HG03095 (cell line): ENCODE measurements at regions not wholly inside any gene's neighbourhood (a gene's known extent, or its start where the extent isn't known, plus 50 kb on each side); places are given as distances from the start of the nearest gene placed in this dataset.

Source experiments
- ATAC-seq: cut with Tn5 transposase; IDR thresholded peaks from one replicate; pipeline ENCODE4 v1.9.1; 2021; ENCODE audit warnings: moderate library complexity; ENCODE audit not compliant: unreplicated experiment

DNA sequence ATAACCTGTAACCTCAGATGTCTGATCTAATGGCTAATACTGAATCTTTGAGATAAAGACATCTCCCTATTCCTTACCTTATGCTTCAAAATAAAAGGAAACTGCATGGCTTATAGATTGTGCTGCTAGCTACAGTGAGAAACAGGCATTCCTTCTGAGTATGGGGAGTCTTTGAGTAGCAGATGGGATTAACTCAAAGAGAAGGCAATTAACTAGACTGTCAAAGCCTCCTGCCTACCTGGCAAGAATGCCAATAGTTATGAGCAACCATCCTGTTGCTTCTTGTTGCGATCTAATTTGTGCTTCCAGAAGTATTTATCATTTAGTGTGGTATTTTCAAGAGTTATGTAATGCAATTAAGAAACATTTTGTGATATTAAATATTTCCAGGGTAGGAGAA is 660.0 kb upstream of the TMEFF2 start:
- ATAC-seq = no peak

DNA sequence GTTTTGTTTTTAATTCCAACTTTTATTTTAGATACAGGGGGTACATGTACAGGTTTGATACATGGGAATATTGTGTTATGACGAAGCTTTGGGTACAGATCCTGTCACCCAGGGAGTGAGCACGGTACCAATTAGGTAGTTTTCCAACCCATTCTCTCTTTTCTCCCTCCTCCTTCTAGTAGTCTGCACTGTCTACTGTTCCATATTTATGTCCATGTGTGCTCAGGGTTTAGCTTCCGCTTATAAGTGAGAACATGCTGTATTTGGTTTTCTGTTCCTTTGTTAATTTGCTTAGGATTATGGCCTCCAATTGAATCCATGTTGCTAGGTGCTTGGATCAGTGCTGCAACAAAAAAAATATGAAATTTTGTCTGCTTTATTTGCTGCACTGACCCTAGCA is 659.3 kb upstream of the TMEFF2 start:
- ATAC-seq = no peak

DNA sequence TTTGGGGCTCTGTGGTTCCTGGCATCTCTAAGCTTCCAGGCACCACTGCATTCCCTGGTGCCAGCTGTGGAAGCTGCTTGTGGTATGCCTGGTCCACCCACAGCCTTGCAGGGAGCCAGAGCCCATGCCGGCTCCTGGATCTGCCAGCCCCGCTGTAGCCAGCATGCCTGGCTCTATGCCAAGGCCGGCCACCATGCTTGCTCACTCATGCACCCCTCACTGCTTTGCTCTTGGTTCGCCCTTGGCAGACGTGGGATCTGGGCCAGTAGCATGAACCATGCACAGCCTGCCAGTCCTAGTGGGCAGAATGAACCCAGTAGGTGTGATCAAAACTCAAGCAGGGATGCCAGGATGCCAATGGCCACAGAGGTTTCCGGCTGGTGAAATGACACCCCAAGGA is 634.2 kb upstream of the TMEFF2 start:
- no peak for ATAC-seq

DNA sequence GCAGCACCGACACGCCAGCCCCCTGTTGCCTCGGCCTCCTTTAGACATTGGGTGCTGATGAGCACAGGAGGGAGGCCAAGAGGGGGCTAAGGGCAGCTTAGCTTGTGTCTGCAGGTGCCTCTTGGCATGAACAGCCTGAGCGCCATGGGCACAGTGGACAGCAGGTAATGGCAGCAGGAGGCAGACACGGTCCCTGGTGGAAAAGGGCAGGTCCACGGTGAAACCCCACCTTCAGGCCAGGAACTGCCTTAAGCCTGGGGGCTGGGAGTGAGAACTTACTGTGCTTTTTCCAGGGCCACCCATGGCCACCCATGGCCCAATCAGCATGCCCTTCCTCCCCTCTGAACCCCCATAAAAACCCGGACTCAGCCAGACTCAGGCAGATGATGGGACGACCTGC is 633.4 kb upstream of the TMEFF2 start:
- ATAC-seq = no peak

DNA sequence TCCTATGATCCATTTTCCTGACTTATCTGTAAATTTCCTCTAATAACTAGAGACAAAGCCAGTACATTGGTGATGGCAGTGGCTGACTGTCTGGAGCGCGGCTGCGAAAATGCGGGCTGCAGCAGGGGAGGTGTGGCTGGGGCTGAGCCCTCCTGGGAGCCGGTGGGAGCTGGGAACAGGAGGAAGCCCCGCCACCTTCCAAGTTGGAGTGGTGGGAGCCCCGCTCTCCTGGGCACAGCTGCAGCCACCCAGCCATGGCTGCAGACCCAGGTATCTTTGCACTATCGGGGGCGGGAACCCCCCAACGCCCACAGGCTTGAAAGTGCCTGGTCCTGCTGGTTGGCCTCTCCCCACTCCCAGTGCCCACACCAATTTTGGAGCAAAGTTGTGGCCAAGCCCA is 633.0 kb upstream of the TMEFF2 start:
- no peak for ATAC-seq

DNA sequence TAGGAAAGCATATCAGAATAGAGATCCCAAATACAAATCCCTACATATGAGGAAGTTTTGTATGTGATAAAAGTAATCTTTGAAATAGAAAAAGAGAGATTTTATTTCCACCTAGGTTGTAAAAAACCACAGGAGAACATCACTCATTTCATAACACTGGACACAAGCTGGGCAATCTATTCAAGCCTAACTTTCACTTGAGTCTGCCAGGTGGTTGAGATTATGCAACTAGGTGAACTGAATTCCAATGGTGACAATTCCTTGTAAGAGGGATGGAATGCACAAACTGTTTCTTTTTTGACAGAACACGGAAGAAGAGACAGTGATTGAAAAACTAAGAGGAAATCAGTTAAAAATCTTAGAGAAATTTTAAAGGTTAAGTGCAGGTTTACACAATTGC is 619.6 kb upstream of the TMEFF2 start:
- ATAC-seq = no peak

DNA sequence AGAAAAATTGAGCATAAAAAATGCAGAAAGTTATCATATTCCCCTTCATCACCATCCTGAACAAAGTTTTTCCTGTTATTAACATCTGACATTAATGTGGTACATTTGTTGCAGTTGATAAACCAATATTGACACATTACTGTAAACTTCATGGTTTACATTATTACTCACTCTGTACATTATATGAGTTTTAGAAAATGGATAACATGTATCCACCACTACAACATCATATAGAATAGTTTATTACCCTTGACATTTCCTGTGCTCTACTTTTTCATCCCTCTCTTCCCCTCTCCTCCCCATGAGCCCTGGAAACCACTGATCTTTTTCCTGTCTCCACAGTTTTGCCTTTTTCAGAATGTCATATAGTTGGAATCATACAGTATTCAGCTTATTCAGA is 618.6 kb upstream of the TMEFF2 start:
- ATAC-seq = no peak

DNA sequence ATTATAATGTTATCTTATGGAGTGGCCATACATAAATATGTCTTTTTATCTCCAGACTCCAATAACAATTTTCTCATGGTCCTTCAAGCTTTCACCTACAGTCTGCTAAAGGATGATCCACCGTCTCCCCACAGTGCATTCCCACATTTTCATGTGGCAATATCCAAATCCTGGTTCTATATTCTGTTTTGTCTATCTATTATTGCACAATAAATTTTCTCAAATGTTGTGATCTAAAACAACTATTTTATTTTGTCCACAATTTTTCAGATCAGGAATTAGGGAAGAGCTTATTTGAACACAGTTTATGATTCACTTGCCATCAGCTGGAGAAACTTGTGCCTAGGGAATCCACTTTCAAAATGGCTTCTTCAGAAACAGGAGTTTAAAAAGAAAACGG is 614.4 kb upstream of the TMEFF2 start:
- ATAC-seq = no peak

DNA sequence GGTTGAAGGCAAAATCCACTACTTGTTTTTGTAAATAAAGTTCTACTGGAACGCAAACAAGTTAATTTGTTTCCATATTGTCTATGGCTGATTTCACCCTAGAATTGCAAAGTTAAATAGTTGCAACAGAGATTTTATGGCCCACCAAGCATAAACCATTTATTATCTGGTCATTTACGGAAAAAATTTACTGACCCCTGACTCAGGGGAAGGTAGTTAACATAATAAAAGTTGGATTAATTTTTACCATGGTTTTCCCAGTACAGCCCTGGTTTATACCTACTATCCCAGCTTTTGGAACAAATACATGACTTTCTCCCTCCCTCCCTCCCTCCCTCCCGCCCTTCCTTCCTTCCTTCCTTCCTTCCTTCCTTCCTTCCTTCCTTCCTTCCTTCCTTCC is 588.9 kb upstream of the TMEFF2 start:
- ATAC-seq = no peak

DNA sequence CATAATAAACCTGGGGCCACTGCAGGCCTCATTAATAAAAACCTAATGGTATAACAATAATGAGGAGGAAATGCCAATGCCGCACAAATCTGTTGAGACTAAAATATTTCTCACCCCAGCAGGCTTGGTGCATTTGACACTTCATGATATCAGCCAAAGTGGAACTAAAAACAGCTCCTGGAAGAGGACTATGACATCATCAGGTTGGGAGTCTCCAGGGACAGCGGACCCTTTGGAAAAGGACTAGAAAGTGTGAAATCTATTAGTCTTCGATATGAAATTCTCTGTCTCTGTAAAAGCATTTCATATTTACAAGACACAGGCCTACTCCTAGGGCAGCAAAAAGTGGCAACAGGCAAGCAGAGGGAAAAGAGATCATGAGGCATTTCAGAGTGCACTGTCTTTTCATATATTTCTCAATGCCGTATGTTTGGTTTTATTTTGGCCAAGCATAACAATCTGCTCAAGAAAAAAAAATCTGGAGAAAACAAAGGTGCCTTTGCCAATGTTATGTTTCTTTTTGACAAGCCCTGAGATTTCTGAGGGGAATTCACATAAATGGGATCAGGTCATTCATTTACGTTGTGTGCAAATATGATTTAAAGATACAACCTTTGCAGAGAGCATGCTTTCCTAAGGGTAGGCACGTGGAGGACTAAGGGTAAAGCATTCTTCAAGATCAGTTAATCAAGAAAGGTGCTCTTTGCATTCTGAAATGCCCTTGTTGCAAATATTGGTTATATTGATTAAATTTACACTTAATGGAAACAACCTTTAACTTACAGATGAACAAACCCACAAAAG is 580.9 kb upstream of the TMEFF2 start:
- ATAC-seq = no peak

DNA sequence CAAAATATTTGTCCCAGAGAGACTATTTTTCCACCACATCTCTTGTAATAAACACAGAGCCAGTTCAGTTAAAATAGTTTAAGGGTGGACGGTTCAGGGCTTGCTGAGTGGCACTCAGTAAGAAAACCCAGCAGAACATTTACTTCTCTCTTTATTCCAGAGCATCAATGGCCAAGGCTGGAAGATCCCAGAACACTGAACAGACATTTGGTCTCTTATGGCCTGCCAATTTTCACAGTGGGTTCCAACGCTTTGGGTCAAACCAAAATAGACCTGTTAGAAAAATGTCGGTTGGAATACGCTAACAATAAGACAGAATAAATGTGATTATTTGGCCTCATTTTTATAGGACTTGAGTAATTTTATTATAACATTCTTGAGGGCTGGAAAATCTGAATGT is 580.3 kb upstream of the TMEFF2 start:
- no peak for ATAC-seq

DNA sequence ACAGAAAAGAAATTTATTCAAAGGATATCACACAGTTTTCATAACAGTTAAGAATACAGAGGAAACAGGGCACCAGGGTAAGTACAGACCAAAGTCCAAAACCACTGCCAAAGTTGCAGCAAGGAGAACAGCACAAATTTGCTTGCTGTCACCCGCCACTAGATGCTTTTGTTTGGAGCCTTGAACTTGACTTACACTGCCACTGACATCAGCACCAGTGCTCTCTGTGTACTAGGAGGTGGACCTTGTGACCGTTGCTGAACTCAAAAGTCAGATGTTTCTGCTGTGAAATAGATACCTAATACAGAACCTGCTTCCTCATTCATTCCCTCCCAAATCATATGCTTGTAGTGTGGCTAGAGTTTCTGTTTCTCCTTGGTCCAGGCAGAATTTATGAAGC is 578.3 kb upstream of the TMEFF2 start:
- ATAC-seq = no peak

DNA sequence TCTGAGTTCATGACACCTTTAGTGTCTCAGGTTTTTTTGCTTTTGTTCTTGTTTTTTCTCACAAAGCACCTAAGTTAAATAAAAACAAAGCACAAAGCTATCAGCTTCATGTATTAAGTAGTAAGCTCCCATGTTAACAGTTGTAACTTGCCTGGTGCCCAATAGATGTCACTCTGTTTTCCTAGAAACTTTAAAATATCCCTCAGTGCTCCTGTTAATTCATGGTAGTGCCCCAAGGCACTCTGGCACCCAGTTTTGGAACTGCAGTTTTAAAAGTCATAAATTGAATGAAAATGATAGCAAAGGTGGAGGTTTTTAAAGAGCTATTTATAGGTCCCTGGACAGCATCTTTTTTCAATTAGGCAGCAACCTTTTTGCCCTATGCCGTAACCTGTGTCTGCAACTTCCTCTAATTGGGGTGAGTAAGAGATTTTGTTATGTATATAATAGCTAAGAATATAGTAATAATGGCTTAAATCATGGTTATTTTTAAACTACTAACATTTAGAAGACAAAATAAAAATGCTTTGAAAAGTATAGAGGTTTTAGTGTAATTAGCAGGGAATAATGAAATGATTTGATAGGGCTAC is 555.0 kb upstream of the TMEFF2 start:
- ATAC-seq = no peak

DNA sequence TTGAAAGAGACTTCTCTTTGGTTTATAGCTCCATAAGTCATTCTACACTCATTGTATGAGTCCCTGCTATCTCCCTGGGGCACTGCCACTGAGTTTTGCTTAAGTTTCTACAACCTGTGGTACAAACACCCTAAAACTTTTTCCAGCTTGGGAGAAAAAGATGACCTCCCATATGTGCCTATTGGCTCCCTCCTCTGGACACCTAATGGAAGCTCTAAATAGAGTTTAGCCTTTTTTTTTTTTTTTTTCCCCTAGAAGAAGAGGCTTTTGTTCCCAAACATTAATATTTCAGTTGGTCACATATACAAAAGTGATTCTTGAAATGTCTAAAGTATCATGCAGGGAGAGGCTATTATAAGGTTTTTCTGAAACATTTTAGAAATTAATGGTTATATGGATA is 547.2 kb upstream of the TMEFF2 start:
- ATAC-seq = no peak

DNA sequence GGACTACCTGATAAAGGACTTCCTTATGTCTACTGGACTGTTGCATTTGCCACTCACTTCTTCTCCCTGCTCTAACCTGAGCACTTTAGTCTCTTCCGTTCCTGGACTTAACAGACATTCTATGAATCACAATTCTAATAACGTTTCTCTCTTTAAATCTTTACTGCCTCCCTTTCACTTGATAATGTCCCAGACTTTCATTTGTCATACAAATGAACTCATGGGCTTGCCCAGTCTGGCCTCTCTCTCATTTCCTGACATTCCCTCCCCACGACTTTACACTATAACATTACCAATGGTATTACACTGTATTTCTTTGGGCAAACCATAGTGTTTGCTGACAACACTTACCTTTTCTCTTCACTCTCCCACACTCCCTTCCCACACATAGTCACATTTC is 540.7 kb upstream of the TMEFF2 start:
- ATAC-seq = no peak

DNA sequence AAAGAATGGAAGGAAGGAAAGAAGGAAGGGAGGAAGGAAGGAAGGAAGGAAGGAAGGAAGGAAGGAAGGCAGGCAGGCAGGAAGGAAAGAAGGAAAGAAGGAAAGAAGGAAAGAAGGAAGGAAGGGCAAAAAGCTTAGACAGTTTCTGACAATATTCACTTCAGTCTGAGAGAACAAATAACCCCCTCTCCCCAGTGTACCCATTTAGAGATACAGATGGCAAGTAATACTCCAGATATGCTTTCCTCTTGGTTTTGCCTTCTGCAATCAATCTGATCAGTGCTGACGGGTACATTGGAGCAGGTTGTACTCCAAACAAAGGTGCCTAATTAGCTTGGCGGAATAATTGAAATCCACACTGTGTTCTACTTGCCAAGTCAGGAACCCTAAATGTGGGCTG is 534.6 kb upstream of the TMEFF2 start:
- ATAC-seq = no peak

DNA sequence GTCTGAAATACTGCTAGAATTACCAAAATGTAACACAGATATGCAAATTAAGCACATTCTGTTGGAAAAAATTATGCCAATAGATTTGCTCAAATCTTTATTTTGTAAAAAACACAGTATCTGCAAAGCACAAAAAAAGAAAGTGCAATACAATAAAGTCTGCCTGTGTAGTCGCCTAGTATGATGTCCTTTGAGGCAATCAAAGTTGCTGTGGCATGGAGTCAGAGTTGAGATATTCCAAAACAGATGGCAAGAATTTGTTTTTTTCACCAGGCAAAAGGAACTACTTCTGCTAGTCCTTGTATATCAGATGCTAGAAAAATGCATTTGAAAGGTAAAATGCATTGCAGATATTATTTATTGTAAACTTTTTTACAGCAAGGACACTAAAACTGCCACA is 531.3 kb upstream of the TMEFF2 start:
- no peak for ATAC-seq

DNA sequence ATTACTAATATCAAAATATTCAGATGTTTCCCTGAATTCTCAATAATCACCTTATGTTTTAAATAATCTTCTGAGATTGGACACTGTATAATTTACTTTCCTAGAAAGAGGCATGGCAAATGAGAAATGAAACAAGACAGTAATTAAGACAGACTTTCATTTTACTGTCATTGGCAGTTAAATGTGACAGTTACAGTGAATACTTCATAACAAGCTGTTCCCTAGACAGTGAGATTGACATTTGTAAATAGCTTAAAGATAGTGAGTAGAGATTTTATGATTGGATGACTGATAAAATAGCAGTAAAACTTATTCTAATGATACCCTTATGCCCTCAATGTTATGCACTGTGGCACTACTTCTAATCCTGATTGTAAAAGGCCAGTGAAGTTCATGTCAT is 524.9 kb upstream of the TMEFF2 start:
- no peak for ATAC-seq

DNA sequence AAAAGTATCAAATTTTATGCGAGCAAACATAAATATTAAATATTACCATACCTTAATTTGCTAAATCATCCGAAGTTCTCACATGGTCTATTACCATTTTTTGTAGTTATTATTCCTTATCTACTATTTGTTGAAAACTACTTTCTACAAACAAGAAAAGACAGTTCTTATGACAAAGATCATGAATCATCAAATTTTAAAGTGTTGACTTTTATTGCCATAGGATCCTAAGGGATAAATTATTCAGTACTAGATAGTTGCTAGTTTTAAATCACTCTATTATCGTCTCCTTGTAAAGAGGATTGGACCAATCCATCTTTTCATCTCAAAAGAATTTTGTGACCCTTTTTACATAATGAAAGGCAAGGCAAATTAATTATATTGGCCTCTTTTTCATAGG is 523.6 kb upstream of the TMEFF2 start:
- no peak for ATAC-seq

DNA sequence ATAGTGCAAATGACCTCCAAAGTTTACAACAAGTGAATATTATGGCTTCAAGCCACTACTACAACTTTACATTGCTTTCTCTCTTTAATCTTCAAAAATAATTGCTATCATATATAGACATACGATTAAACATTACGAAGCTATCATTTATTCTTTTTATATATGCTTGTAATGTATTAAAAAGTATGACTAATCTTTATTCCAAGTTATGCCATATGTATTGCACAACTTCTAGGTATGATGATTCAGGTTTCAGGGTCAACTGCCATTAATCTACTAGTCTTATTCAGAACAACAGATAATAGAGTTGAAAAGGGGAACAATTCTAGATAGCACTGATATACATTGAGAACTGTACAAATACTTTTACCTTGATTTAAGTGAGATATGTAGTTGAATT is 506.2 kb upstream of the TMEFF2 start:
- no peak for ATAC-seq

DNA sequence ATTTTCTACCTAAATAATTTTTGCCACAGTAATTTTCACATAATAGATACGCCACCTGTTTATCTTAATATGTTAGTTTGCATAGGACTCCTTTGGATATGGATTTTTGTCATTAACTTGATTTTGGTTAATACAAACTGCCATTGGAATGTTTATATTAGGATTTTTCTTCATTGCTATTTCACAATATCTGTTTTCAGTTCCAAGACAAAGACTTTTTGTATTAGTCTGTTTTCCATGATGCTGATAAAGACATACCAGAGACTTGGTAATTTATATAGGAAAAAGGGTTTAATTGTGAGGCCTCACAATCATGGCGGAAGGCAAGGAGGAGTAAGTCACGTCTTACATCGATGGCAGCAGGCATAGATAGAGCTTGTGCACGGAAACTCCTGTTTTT is 503.1 kb upstream of the TMEFF2 start:
- ATAC-seq = no peak

DNA sequence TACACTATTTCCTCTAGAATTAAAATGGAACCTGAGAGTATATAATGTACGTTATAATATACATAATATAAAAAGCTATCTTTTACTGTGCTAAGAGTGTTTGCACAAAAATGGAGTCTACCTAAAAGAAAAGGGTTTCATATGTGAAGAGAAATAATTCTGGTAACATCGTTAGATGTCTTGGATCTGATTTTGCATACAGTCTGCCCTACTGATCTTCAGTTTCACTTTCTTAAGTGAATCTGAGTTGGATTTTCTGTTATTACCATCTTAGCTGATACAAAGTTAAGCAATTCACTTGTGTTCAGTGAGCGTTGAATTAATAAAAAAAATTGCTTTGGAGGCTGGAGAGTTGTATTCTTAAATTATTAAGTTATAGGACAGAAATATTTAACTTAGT is 502.1 kb upstream of the TMEFF2 start:
- no peak for ATAC-seq

DNA sequence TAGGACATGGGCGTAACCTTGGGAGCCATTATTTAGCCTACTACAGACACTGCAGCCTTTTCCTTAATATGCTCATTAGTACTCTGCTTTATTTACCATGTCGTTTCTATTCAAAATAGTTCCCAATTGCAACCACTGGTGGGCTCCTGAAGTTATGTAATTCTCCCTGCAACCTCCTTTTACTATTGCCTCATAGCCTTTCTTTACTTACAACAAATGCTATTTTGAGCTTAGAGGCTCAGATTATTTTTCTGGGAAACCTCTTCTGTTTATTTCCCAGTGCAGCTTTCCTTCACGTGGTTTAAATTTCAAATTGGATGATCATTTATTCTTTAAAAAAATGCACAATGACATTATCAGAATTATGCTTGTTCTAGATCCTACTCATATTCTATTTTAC is 492.3 kb upstream of the TMEFF2 start:
- ATAC-seq = no peak
